ENCODE measurements at regions not wholly inside any gene's neighbourhood (a gene's known extent, or its start where the extent isn't known, plus 50 kb on each side); places are given as distances from the start of the nearest gene placed in this dataset.

DNA sequence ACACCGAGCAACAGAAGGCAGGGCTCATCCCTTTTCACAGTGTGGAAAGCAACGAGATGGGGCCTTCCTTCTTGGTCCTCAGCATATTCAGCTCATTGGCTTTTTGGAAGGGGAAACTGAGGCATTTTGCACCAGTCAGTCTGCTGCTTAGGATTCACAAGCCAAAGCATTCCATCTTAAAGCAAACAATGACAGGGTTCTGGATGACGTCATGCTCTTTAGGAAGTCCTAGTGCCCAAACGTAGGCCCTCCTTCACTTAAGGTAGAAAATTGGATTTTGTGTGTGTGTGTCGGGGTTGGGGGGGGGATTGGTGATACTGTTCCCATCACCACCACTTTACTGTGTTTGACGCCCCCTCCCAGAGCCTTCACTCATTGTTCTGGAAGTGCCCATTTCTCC, 101.6 kb downstream of the SELENOF start:
- Histone ChIP-seq H4K20me1 (replicated peaks; ENCODE audit: control insufficient read depth, extremely low read depth, insufficient read depth, low read length) (no peaks in the 10 kb centered on the region), H3K4me3 (replicated peaks in 1 of 3; ENCODE audit: insufficient read depth in 1 of 3, low read depth in 1 of 3, low read length in 3 of 3) (no peak overlapping the region), H3K4me1 (ENCODE audit: control insufficient read depth, extremely low read depth, insufficient read depth, low read length) (no peaks in the 10 kb centered on the region), H3K27me3 (ENCODE audit: control insufficient read depth in 2 of 2, insufficient read depth in 2 of 2, low read length in 2 of 2) (no peaks in the 10 kb centered on the region), H3K9me3 (replicated peaks; ENCODE audit: control insufficient read depth, insufficient read depth, low read length) (no peaks in the 10 kb centered on the region), H3K27ac (ENCODE audit: insufficient read depth, low read depth, low read length) (no peak overlapping the region), H3K36me3 (ENCODE audit: control insufficient read depth in 2 of 2, extremely low read depth in 1 of 2, insufficient read depth in 2 of 2, low read length in 2 of 2) (no peaks in the 10 kb centered on the region), H3K9ac (replicated peaks; ENCODE audit: extremely low read depth, insufficient read depth, low read length) (no peak overlapping the region), H2AFZ (ENCODE audit: low read depth, low read length) (no peak overlapping the region), H3K9me1 (replicated peaks; ENCODE audit: control insufficient read depth, extremely low read depth, insufficient read depth, low read length) (no peaks in the 10 kb centered on the region), H3K4me2 (ENCODE audit: insufficient read depth, low read length) (no peak overlapping the region), H3K79me2 (ENCODE audit: control insufficient read depth, insufficient read depth, low read length) (no peaks in the 10 kb centered on the region)
- CTCF ChIA-PET: interaction anchor here (1.3 kb wide), 1 partner anchor 273 kb away, joined by 3 read pairs; no protein-coding TSS in a partner anchor
- TF ChIP-seq EZH2 (IDR thresholded peaks at IDR 0.05; ENCODE audit: borderline replicate concordance, low read depth, low read length, severe bottlenecking): no peak
- TF ChIP-seq POLR2A (IDR thresholded peaks at IDR 0.05; ENCODE audit: low read depth, low read length): no peak
- no peak for TF ChIP-seq GATA2 (IDR thresholded peaks at IDR 0.05; ENCODE audit: insufficient read depth, insufficient read length, low read depth, low read length)
- no peak for TF ChIP-seq MYC (IDR thresholded peaks at IDR 0.05; ENCODE audit: low read depth, low read length)
- TF ChIP-seq FOS (IDR thresholded peaks at IDR 0.05; ENCODE audit: borderline replicate concordance, insufficient read depth, low read length): no peak
- TF ChIP-seq POLR2AphosphoS5 (IDR thresholded peaks at IDR 0.05; ENCODE audit: insufficient read depth, low read depth, low read length): no peak
- BruUV-seq (replicated peaks): no TSS peak
- dilution Hi-C loops (cut with MboI; ENCODE audit: extremely low pct_ligation_motif_present, low sequenced_read_pairs) (no loop called here), intact Hi-C loops (cut with micrococcal nuclease) (no loop called here)
- POLR2A ChIA-PET: no interaction called here
- no peak for DNase-seq (ENCODE audit: low read depth, low spot score)
- no peak for FAIRE-seq
